GM19238 (cell line): ENCODE measurements at regions not wholly inside any gene's neighbourhood (a gene's known extent, or its start where the extent isn't known, plus 50 kb on each side); places are given as distances from the start of the nearest gene placed in this dataset.
"Not testable (repeated sequence)": the region's sequence is repeated elsewhere in the genome, so short reads cannot be mapped to it uniquely, and the experiment has no call there.

ENCODE experiments used
- DNase-seq: peaks from one replicate; pipeline ENCODE4 v3.0.0; 2011; ENCODE audit warnings: low spot score; ENCODE audit not compliant: insufficient read length

- DNase-seq = not testable (repeated sequence)
These were observed 135.1 kb downstream of the CRLF3 start for GRCh38 chr17:30689266-30690000.

- not testable (repeated sequence) for DNase-seq
These were observed 137.7 kb downstream of the CRLF3 start for GRCh38 chr17:30686538-30687479.

- DNase-seq = not testable (repeated sequence)
These were observed 142.2 kb downstream of the CRLF3 start for GRCh38 chr17:30682280-30682679.

- DNase-seq = not testable (repeated sequence)
These were observed 143.8 kb downstream of the CRLF3 start for GRCh38 chr17:30680681-30681080.

GRCh38 chr17:30677550-30678249, 146.8 kb downstream of the CRLF3 start:
- DNase-seq = no peak

GRCh38 chr17:30675777-30676492, 148.6 kb downstream of the CRLF3 start:
- not testable (repeated sequence) for DNase-seq

GRCh38 chr17:30669217-30669649, 155.3 kb downstream of the CRLF3 start:
- DNase-seq = not testable (repeated sequence)

- DNase-seq = not testable (repeated sequence)
These were observed 155.9 kb downstream of the CRLF3 start for GRCh38 chr17:30668360-30669181.

- not testable (repeated sequence) for DNase-seq
These were observed 156.7 kb downstream of the CRLF3 start for GRCh38 chr17:30667657-30668359.

GRCh38 chr17:30666838-30667656, 157.4 kb downstream of the CRLF3 start:
- DNase-seq = not testable (repeated sequence)

- DNase-seq = not testable (repeated sequence)
These were observed 160.6 kb downstream of the CRLF3 start for GRCh38 chr17:30663727-30664455.

GRCh38 chr17:30657148-30657547, 167.3 kb downstream of the CRLF3 start:
- DNase-seq = not testable (repeated sequence)

GRCh38 chr17:30653038-30653437, 171.5 kb downstream of the CRLF3 start:
- DNase-seq = not testable (repeated sequence)

GRCh38 chr17:30650149-30650548, 172.9 kb downstream of the GOSR1 start:
- DNase-seq = not testable (repeated sequence)

- DNase-seq = not testable (repeated sequence)
These were observed 170.9 kb downstream of the GOSR1 start for GRCh38 chr17:30648015-30648620.

GRCh38 chr17:30645875-30646274, 168.7 kb downstream of the GOSR1 start:
- not testable (repeated sequence) for DNase-seq

GRCh38 chr17:30644713-30645112, 167.5 kb downstream of the GOSR1 start:
- not testable (repeated sequence) for DNase-seq
